ENCODE measurements at regions not wholly inside any gene's neighbourhood (a gene's known extent, or its start where the extent isn't known, plus 50 kb on each side); places are given as distances from the start of the nearest gene placed in this dataset.

DNA sequence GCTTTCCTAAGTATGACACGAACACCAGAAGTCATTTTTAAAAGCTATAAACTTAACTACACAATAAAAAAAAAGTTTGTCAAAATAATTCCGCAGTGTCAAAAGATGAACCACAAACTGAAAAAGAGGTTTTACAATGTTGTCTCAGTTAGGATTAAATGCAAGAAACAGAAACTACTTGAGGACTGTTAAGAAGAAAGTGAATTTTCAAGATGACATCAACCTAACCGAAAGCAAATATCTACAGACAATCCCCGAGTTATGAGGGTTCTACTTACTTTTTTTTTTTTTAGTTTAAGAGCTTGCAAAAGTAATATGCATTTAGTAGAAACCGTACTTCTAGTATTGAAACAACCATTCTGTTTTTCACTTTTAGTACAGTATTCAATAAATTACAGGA lies 62.3 kb downstream of the TFPI2 start:
- no peak for TF ChIP-seq MYC (IDR thresholded peaks at IDR 0.05; ENCODE audit: low read depth, low read length)
- TF ChIP-seq, protein P1, sequence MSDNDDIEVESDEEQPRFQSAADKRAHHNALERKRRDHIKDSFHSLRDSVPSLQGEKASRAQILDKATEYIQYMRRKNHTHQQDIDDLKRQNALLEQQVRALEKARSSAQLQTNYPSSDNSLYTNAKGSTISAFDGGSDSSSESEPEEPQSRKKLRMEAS (IDR thresholded peaks at IDR 0.05; ENCODE audit: insufficient read depth, insufficient read length) = no peak
- TF ChIP-seq POLR2AphosphoS5 (IDR thresholded peaks at IDR 0.05; ENCODE audit: insufficient read depth, low read depth, low read length) = no peak
- TF ChIP-seq GATA2 (IDR thresholded peaks at IDR 0.05; ENCODE audit: insufficient read depth, insufficient read length, low read depth, low read length) = no peak
- TF ChIP-seq EZH2 (IDR thresholded peaks at IDR 0.05; ENCODE audit: borderline replicate concordance, low read depth, low read length, severe bottlenecking) = no peak
- no peak for TF ChIP-seq POLR2A (IDR thresholded peaks at IDR 0.05; ENCODE audit: low read depth, low read length)
- TF ChIP-seq, protein P2, sequence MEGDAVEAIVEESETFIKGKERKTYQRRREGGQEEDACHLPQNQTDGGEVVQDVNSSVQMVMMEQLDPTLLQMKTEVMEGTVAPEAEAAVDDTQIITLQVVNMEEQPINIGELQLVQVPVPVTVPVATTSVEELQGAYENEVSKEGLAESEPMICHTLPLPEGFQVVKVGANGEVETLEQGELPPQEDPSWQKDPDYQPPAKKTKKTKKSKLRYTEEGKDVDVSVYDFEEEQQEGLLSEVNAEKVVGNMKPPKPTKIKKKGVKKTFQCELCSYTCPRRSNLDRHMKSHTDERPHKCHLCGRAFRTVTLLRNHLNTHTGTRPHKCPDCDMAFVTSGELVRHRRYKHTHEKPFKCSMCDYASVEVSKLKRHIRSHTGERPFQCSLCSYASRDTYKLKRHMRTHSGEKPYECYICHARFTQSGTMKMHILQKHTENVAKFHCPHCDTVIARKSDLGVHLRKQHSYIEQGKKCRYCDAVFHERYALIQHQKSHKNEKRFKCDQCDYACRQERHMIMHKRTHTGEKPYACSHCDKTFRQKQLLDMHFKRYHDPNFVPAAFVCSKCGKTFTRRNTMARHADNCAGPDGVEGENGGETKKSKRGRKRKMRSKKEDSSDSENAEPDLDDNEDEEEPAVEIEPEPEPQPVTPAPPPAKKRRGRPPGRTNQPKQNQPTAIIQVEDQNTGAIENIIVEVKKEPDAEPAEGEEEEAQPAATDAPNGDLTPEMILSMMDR (IDR thresholded peaks at IDR 0.05; ENCODE audit: extremely low read depth in 1 of 2, insufficient read depth in 1 of 2, low read depth in 1 of 2, low read length in 2 of 2) = no peak
- no peak for TF ChIP-seq FOS (IDR thresholded peaks at IDR 0.05; ENCODE audit: borderline replicate concordance, insufficient read depth, low read length)
- no peak for TF ChIP-seq JUN (IDR thresholded peaks at IDR 0.05; ENCODE audit: borderline replicate concordance, insufficient read depth, insufficient read length, low read depth)
- dilution Hi-C loops (cut with MboI; ENCODE audit: extremely low pct_ligation_motif_present, low sequenced_read_pairs) (no loop called here), intact Hi-C loops (cut with micrococcal nuclease) (no loop called here)
- POLR2A ChIA-PET = no interaction called here
- Histone ChIP-seq H3K27ac (ENCODE audit: insufficient read depth, low read depth, low read length) (no peak overlapping the region), H3K36me3 (ENCODE audit: control insufficient read depth in 2 of 2, extremely low read depth in 1 of 2, insufficient read depth in 2 of 2, low read length in 2 of 2) (no peaks in the 10 kb centered on the region), H3K27me3 (ENCODE audit: control insufficient read depth in 2 of 2, insufficient read depth in 2 of 2, low read length in 2 of 2) (no peaks in the 10 kb centered on the region), H3K4me1 (ENCODE audit: control insufficient read depth, extremely low read depth, insufficient read depth, low read length) (no peaks in the 10 kb centered on the region), H3K4me2 (ENCODE audit: insufficient read depth, low read length) (no peak overlapping the region), H4K20me1 (replicated peaks; ENCODE audit: control insufficient read depth, extremely low read depth, insufficient read depth, low read length) (no peaks in the 10 kb centered on the region), H3K4me3 (replicated peaks in 1 of 3; ENCODE audit: insufficient read depth in 1 of 3, low read depth in 1 of 3, low read length in 3 of 3) (no peak overlapping the region), H2AFZ (ENCODE audit: low read depth, low read length) (no peak overlapping the region), H3K9me1 (replicated peaks; ENCODE audit: control insufficient read depth, extremely low read depth, insufficient read depth, low read length) (no peaks in the 10 kb centered on the region), H3K9ac (replicated peaks; ENCODE audit: extremely low read depth, insufficient read depth, low read length) (no peak overlapping the region), H3K9me3 (replicated peaks; ENCODE audit: control insufficient read depth, insufficient read depth, low read length) (no peaks in the 10 kb centered on the region), H3K79me2 (ENCODE audit: control insufficient read depth, insufficient read depth, low read length) (no peaks in the 10 kb centered on the region)
- FAIRE-seq = no peak
- BruUV-seq (replicated peaks) = no TSS peak
- CTCF ChIA-PET = no interaction called here
- no peak for DNase-seq (ENCODE audit: low read depth, low spot score)

All from endothelial cell of umbilical vein (primary cell).